SK-N-SH treated with all-trans-retinoic acid at 6 μM for 48 hours (cell line): ENCODE measurements at regions not wholly inside any gene's neighbourhood (a gene's known extent, or its start where the extent isn't known, plus 50 kb on each side); places are given as distances from the start of the nearest gene placed in this dataset.

Experiments
- CSDC2 ChIP-seq: fragments of 250-450 bp; sonication (Bioruptor Pico); IDR thresholded peaks from 2 replicates; pipeline ENCODE4 v1.5.0; 2020; ENCODE audit warnings: mild to moderate bottlenecking, moderate library complexity
- GLIS3 ChIP-seq: fragments of 250-450 bp; sonication (Bioruptor Pico); IDR thresholded peaks from 2 replicates; pipeline ENCODE4 v1.5.0; 2020; ENCODE audit warnings: mild to moderate bottlenecking, moderate library complexity
- RARB ChIP-seq: fragments of 250-450 bp; sonication (Bioruptor Pico); IDR thresholded peaks from 2 replicates; pipeline ENCODE4 v1.8.0; 2021; ENCODE audit warnings: mild to moderate bottlenecking, moderate library complexity
- TF ChIP-seq, protein P1 (sequence below): fragments of 250-450 bp; sonication (Bioruptor Pico); IDR thresholded peaks from 2 replicates; pipeline ENCODE4 v1.8.0; 2020; ENCODE audit warnings: mild to moderate bottlenecking, moderate library complexity, borderline replicate concordance
- TF ChIP-seq, protein P2 (sequence below): fragments of 250-450 bp; sonication (Bioruptor Pico); IDR thresholded peaks from 2 replicates; pipeline ENCODE4 v1.5.1; 2020; ENCODE audit warnings: low read depth, mild to moderate bottlenecking, moderate library complexity

DNA sequence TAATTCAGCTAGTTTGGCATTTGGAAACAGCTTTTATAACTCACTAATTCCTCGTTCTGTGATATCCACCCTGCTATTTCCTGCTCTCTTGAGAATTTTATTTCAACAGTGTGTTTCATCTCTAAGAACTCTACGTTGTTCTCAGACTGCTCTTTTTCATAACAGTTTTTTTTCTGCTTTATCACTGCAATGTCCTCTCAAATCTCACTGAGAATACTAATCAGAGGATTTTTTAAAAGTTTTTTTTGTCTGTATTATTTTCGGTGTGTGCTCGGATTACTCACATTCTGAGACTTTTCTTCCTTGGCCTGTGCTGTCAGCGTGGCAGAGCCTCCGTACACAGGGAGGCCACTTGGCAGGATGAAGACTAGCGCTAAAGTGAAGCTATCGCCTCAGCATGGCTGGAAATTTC lies 59.4 kb upstream of the NEO1 start:
- TF ChIP-seq GLIS3 (CRISPR knock-in tag) (no peak), CSDC2 (CRISPR knock-in tag) (no peak), RARB (no peak)
- TF ChIP-seq, protein P1, sequence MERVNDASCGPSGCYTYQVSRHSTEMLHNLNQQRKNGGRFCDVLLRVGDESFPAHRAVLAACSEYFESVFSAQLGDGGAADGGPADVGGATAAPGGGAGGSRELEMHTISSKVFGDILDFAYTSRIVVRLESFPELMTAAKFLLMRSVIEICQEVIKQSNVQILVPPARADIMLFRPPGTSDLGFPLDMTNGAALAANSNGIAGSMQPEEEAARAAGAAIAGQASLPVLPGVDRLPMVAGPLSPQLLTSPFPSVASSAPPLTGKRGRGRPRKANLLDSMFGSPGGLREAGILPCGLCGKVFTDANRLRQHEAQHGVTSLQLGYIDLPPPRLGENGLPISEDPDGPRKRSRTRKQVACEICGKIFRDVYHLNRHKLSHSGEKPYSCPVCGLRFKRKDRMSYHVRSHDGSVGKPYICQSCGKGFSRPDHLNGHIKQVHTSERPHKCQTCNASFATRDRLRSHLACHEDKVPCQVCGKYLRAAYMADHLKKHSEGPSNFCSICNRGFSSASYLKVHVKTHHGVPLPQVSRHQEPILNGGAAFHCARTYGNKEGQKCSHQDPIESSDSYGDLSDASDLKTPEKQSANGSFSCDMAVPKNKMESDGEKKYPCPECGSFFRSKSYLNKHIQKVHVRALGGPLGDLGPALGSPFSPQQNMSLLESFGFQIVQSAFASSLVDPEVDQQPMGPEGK, result no peak
- TF ChIP-seq, protein P2, sequence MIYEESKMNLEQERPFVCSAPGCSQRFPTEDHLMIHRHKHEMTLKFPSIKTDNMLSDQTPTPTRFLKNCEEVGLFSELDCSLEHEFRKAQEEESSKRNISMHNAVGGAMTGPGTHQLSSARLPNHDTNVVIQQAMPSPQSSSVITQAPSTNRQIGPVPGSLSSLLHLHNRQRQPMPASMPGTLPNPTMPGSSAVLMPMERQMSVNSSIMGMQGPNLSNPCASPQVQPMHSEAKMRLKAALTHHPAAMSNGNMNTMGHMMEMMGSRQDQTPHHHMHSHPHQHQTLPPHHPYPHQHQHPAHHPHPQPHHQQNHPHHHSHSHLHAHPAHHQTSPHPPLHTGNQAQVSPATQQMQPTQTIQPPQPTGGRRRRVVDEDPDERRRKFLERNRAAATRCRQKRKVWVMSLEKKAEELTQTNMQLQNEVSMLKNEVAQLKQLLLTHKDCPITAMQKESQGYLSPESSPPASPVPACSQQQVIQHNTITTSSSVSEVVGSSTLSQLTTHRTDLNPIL (CRISPR knock-in tag), result no peak
